T-helper 17 cell (primary cell): ENCODE measurements at regions not wholly inside any gene's neighbourhood (a gene's known extent, or its start where the extent isn't known, plus 50 kb on each side); places are given as distances from the start of the nearest gene placed in this dataset.

ENCODE experiments used
- ATAC-seq: fragments of 150-1000 bp; cut with Tn5 transposase; 2 replicates; pipeline ENCODE4 v1.10.0; 2021; ENCODE audit warnings: mild to moderate bottlenecking, moderate library complexity
- DNase-seq, 3 donors: peaks; one replicate each; pipeline versions ENCODE4 v3.0.0 to v3.0.0-alpha.2; 2020 to 2021
- H3K9me3 ChIP-seq: one replicate; pipeline ENCODE4 v1.7.0; 2013; ENCODE audit warnings: low read length, mild to moderate bottlenecking; ENCODE audit not compliant: control insufficient read depth, poor library complexity, severe bottlenecking
- H3K27ac Mint-ChIP-seq: one replicate; pipeline ENCODE4 v1.8.0; 2022; ENCODE audit warnings: mild to moderate bottlenecking, moderate library complexity, mixed read lengths
- H3K27me3 Mint-ChIP-seq: one replicate; pipeline ENCODE4 v1.8.0; 2022; ENCODE audit warnings: mixed read lengths
- H3K36me3 Mint-ChIP-seq: one replicate; pipeline ENCODE4 v1.8.0; 2022; ENCODE audit warnings: low read depth, mixed read lengths
- H3K4me1 Mint-ChIP-seq: one replicate; pipeline ENCODE4 v1.8.0; 2022; ENCODE audit warnings: mild to moderate bottlenecking, mixed read lengths
- H3K4me3 Mint-ChIP-seq: one replicate; pipeline ENCODE4 v1.8.0; 2022; ENCODE audit warnings: mild to moderate bottlenecking, moderate library complexity, mixed read lengths

DNA sequence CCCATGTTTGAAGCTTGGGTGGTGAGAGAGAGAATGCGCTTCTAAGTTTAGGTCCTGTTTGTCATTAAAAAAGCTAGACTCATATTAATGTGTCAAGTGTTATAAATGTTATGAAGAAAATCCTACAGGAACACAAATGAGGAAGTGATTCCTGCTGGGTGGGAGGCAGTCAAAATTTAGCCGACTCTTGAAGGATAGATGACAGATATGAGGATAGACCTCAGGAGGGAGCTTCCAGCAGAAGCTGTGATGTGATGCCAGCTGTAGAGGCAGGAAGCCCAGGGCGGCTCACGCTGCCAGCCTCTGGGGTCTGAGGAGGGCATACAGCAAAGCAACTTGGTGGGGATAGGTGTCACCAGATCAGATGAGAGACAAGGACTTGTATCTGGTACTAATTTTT lies 74.7 kb upstream of the ADAMTS16 start:
- H3K27ac Mint-ChIP-seq = no peak overlapping the region
- H3K4me3 Mint-ChIP-seq = no peak overlapping the region
- H3K4me1 Mint-ChIP-seq = no peaks in the 10 kb centered on the region
- H3K9me3 ChIP-seq = no peaks in the 10 kb centered on the region
- no peaks in the 10 kb centered on the region for H3K36me3 Mint-ChIP-seq
- DNase-seq = no peak
- ATAC-seq = no peak
- no peaks in the 10 kb centered on the region for H3K27me3 Mint-ChIP-seq

DNA sequence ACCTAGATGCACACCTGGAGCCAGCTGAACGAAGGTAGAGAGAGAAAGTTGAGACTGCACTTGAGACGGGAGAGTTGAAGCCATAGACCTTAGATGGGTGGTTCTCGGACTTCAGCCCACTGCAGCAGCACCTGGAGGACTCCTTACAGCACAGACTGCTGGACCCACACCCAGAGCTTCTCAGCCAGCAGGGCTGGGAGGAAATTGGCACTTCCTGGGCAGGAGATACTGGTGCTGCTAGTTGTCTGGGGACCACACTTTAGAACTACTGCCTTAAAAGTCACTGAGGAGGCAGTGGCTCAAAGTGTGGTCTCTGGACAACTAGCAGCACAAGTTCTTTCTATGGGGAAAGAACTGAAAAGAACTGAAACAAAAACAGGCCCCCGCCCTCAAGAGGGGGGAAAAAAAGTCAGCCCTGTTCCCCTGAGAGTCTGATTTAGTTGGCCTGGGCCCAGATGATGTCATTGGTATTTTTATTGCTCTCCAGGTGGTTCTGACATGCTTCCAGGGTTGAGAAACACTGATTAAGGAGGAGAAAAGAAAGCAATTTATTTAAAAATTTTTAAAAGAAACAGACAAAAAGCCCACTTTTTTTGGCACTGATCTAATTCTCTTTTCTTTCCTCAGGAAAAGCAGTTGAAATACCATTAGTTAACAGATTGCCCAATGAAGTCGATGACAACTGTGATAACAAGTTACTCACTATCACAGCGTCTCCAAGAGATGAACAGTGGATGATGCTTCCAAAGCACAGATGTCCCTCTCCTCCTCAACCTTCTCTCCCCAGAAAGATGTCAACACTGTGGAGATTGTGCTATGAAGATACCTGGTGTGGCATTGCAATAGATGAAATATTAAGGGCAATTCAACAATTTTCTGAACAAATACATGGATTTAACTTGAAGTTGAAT lies 73.6 kb upstream of the ADAMTS16 start:
- H3K9me3 ChIP-seq = no peaks in the 10 kb centered on the region
- H3K27ac Mint-ChIP-seq = no peak overlapping the region
- no peaks in the 10 kb centered on the region for H3K36me3 Mint-ChIP-seq
- H3K4me3 Mint-ChIP-seq = no peak overlapping the region
- H3K27me3 Mint-ChIP-seq = no peaks in the 10 kb centered on the region
- ATAC-seq (no peak), DNase-seq (no peak)
- no peaks in the 10 kb centered on the region for H3K4me1 Mint-ChIP-seq

DNA sequence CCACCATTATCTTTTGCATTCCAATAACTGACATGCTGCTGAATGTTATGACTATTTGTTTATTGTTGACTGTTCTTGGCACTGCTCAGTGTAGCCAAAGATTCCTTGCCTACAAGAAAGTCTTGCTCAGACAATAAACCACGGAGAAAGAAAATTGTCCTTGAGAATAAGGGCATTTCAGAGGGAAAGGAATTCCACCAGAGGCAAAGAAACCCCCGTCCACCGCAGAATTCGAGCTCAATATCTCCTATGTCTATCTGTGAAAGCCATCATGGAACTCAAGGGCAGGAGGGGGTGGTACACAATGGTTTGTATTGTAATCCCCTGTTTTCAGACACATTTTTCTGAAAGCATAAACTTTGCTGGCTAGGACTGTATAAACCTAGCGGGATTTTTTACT lies 70.3 kb upstream of the ADAMTS16 start:
- Mint-ChIP-seq H3K36me3 (no peaks in the 10 kb centered on the region), H3K27me3 (no peaks in the 10 kb centered on the region), H3K27ac (no peak overlapping the region), H3K4me1 (no peaks in the 10 kb centered on the region), H3K4me3 (no peak overlapping the region)
- H3K9me3 ChIP-seq = no peaks in the 10 kb centered on the region
- ATAC-seq = no peak
- DNase-seq = no peak

DNA sequence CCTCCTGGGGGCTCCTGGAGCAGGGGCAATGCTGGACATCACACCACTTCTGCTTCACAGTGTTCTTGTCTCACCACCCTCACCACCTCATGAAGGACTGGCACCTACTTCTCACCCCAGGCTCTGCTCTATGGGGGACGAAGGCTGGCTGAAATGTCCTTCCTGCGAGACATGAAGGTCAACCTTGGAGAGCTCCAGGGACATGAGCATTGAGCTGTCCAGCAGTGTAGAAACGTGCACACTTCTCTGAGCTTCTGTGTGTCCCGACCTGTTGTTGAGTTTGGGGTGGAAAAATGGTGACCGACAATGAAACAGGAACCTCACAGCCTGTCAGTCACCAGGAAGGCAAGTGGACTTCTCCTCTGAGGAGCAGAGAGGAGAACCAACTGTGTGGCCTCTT lies 68.6 kb upstream of the ADAMTS16 start:
- no peak overlapping the region for H3K27ac Mint-ChIP-seq
- no peaks in the 10 kb centered on the region for H3K36me3 Mint-ChIP-seq

DNA sequence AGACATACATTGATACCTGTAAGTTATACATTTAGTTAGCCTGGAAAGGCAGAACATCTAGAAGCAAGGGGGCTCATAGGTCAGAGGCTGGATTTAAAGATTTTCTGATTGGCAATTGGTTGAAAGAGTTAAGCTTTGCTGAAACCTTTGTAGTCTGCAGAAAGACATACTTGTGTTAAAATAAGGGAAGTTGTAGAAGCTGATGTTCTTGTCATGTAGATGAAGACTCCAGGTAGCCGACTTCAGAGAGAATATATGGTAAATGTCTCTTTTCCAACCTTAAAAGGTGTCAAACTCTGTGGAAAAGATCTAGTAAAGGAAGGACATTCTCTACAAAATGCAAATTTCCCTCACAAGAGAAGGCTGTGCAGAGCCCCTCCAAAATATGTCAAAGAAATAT lies 62.9 kb upstream of the ADAMTS16 start:
- no peaks in the 10 kb centered on the region for H3K9me3 ChIP-seq
- no peak for DNase-seq
- Mint-ChIP-seq H3K4me3 (no peak overlapping the region), H3K27me3 (no peaks in the 10 kb centered on the region), H3K4me1 (no peaks in the 10 kb centered on the region), H3K36me3 (no peaks in the 10 kb centered on the region), H3K27ac (no peak overlapping the region)
- ATAC-seq = no peak

More for the DNA sequence above, 68.6 kb upstream of the ADAMTS16 start:
- no peaks in the 10 kb centered on the region for H3K9me3 ChIP-seq
- Mint-ChIP-seq H3K4me3 (no peak overlapping the region), H3K27me3 (no peaks in the 10 kb centered on the region), H3K4me1 (no peaks in the 10 kb centered on the region)
- ATAC-seq (no peak), DNase-seq (no peak)

DNA sequence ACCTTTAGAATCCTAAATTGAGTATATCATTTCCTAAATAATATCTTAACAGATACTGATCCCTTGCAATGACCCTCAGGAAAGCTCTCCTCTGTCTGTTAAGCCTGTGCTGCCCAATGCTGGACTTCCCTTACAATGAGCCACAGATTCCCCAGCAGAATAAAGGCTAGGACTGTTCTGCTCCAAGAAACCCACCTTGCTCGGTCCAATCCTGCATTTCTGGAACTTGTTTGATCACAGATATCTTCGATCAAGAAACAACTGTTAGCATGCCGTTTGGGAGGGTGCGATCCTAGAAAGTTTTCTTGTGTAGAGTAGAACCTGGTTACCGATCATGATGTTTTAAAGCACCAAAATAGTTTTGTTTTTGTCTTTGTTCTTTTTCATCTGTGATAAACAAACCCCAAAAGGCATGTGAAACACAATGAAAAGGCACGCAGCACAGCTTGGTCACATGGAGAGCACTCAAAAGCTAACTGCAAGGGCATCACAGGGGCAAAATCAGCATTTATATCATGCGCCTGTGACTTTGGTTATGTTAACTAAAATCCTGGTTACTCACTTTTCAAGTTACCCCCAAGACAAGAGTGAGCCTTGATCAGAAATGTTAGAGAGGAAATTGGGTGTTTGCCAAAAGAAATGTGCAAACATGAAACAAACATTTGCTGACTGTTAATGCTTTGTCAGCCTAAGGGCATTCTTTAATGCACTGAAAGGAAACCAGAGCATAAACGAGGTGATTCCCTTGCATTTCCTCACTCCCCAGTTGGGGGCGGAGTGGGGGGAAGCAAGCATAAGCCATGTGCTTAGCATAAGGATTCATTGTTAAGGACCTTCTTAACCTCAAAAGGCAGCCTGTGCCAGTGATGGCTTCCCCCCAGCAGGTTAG lies 61.9 kb upstream of the ADAMTS16 start:
- ATAC-seq = no peak
- no peaks in the 10 kb centered on the region for H3K9me3 ChIP-seq
- no peak for DNase-seq
- H3K4me3 Mint-ChIP-seq = no peak overlapping the region
- no peaks in the 10 kb centered on the region for H3K36me3 Mint-ChIP-seq
- no peaks in the 10 kb centered on the region for H3K4me1 Mint-ChIP-seq
- H3K27ac Mint-ChIP-seq = no peak overlapping the region
- no peaks in the 10 kb centered on the region for H3K27me3 Mint-ChIP-seq

DNA sequence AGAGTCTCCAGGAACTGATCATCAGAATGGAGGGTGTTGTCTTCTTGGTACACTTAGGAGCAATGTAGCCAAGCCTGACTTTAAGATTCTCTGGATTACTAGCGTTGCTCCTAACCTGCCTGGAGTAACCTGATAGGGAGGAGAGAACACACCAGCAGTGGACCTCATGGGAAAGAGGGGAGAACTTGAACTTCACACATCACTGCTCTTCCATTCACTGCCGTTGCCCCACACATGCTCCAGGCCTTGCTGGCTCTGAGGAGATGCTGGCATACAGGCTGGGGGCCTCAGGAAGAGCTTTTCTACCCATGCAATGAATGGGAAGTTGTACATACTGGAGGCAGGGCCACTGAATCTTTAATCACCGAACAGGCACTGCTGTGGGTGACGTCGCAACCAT lies 60.3 kb upstream of the ADAMTS16 start:
- no peak overlapping the region for H3K4me3 Mint-ChIP-seq
- H3K36me3 Mint-ChIP-seq = no peaks in the 10 kb centered on the region
- H3K27ac Mint-ChIP-seq = no peak overlapping the region
- no peaks in the 10 kb centered on the region for H3K9me3 ChIP-seq
- no peaks in the 10 kb centered on the region for H3K4me1 Mint-ChIP-seq
- ATAC-seq = no peak
- no peak for DNase-seq
- H3K27me3 Mint-ChIP-seq = no peaks in the 10 kb centered on the region

DNA sequence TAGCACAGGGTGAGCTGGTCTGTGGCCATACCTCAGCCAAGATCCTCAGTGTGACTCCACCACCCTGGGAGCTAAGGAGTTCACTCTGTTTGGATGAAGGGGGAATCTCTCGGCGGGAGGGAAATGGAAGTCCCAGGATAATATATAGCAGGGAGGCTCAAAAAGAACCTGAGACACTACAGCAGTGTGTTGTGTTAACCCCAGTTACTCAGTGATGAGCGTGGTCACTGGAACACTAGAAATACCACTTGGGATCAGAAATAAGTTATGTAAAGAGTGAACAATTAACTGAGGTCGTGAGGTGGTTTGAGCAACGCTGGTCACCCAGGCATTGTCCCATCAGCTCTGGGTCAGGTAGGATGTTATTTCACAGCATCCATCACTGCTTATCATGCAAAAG lies 59.3 kb upstream of the ADAMTS16 start:
- no peak for ATAC-seq
- Mint-ChIP-seq H3K27ac (no peak overlapping the region), H3K36me3 (no peaks in the 10 kb centered on the region), H3K4me3 (no peak overlapping the region), H3K27me3 (no peaks in the 10 kb centered on the region), H3K4me1 (no peaks in the 10 kb centered on the region)
- no peak for DNase-seq
- H3K9me3 ChIP-seq = no peaks in the 10 kb centered on the region

DNA sequence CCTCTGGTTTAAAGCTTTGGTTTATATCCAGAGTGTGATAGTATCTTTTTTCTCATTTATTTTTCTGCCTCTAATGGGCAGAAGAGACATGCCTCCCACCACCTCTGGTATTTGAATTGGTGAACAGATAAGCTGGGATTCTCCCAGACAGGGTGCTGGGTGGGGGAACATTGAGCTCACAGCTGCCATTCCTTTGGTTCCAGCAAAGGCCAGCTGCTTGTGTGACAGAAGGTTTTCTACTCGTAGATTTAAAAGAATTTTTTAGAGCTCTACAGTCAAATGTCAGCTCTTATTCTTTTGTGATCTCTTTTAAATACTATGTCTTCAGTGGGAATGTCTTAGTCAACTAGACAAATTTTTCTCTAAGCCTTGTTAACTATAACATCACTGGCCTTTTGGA lies 54.7 kb upstream of the ADAMTS16 start:
- ATAC-seq (no peak), DNase-seq (no peak)
- no peak overlapping the region for H3K4me3 Mint-ChIP-seq
- H3K9me3 ChIP-seq = no peaks in the 10 kb centered on the region
- no peaks in the 10 kb centered on the region for H3K27me3 Mint-ChIP-seq
- H3K27ac Mint-ChIP-seq = no peak overlapping the region
- H3K36me3 Mint-ChIP-seq = no peaks in the 10 kb centered on the region
- H3K4me1 Mint-ChIP-seq = no peaks in the 10 kb centered on the region

DNA sequence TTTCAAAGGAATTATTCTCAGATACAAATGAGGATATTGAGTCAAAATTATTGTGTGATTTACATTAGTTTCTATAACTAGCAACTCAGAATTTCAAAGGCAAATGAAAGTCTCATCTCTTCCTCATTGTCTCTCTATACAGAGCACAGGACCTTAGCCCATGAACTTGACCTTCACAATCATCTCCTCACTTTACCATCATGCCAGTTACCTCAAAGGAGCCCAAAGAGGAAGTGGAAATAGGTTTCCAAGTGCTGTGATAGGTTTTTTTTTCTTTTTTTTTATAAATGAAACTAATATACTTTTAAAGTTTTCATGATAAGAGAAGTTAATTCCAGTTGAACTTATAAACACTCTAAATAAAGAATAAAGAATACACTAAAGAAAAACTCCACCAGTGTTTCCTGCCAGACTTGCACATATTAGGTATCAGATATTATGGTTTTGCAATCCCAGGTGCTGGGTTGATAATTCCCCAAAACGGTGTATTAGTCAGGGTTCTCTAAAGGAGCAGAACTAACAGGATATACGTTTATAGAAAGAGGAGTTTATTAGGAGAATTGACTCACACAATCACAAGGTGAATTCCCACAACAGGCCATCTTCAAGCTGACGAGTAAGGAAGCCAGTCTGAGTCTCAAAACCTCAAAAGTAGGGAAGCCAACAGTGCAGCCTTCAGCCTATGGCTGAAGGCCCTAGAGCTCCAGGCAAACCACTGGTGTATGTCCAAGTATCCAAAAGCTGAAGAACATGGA lies 50.1 kb upstream of the ADAMTS16 start:
- no peak for ATAC-seq
- no peaks in the 10 kb centered on the region for H3K36me3 Mint-ChIP-seq

More for the DNA sequence above, 50.1 kb upstream of the ADAMTS16 start:
- no peak overlapping the region for H3K27ac Mint-ChIP-seq
- DNase-seq = no peak
- no peaks in the 10 kb centered on the region for H3K27me3 Mint-ChIP-seq
- no peaks in the 10 kb centered on the region for H3K9me3 ChIP-seq
- no peaks in the 10 kb centered on the region for H3K4me1 Mint-ChIP-seq
- H3K4me3 Mint-ChIP-seq = no peak overlapping the region
